ENCODE measurements at regions not wholly inside any gene's neighbourhood (a gene's known extent, or its start where the extent isn't known, plus 50 kb on each side); places are given as distances from the start of the nearest gene placed in this dataset.

- CTCF ChIA-PET = interaction anchor here (0.6 to 17.7 kb wide), 3 partner anchors 18 to 228 kb away, joined by 3 to 343 read pairs (median 7); partner anchors contain the start of gene DMTF1
These were observed 135.9 kb downstream of the ELAPOR2 start for GRCh38 chr7:86923527-86923926.

GRCh38 chr7:86920154-86920553 is 139.3 kb downstream of the ELAPOR2 start:
- no peak overlapping the region for H3K27ac ChIP-seq (ENCODE audit: insufficient read depth, low read depth, low read length)
- H3K4me3 ChIP-seq (replicated peaks in 1 of 3; ENCODE audit: insufficient read depth in 1 of 3, low read depth in 1 of 3, low read length in 3 of 3) = no peak overlapping the region
- FAIRE-seq (no peak), DNase-seq (ENCODE audit: low read depth, low spot score) (no peak)
- no peaks in the 10 kb centered on the region for H3K36me3 ChIP-seq (ENCODE audit: control insufficient read depth in 2 of 2, extremely low read depth in 1 of 2, insufficient read depth in 2 of 2, low read length in 2 of 2)
- no peaks in the 10 kb centered on the region for H3K9me3 ChIP-seq (replicated peaks; ENCODE audit: control insufficient read depth, insufficient read depth, low read length)
- no peak overlapping the region for H3K4me2 ChIP-seq (ENCODE audit: insufficient read depth, low read length)
- CTCF ChIA-PET = no interaction called here
- H4K20me1 ChIP-seq (replicated peaks; ENCODE audit: control insufficient read depth, extremely low read depth, insufficient read depth, low read length) = no peaks in the 10 kb centered on the region
- POLR2A ChIA-PET = no interaction called here
- BruUV-seq (replicated peaks) = no TSS peak
- H3K9me1 ChIP-seq (replicated peaks; ENCODE audit: control insufficient read depth, extremely low read depth, insufficient read depth, low read length) = no peaks in the 10 kb centered on the region
- H3K9ac ChIP-seq (replicated peaks; ENCODE audit: extremely low read depth, insufficient read depth, low read length) = no peak overlapping the region
- H3K79me2 ChIP-seq (ENCODE audit: control insufficient read depth, insufficient read depth, low read length) = no peaks in the 10 kb centered on the region
- dilution Hi-C loops (cut with MboI; ENCODE audit: extremely low pct_ligation_motif_present, low sequenced_read_pairs) (no loop called here), intact Hi-C loops (cut with micrococcal nuclease) (no loop called here)
- H3K27me3 ChIP-seq (ENCODE audit: control insufficient read depth in 2 of 2, insufficient read depth in 2 of 2, low read length in 2 of 2) = no peaks in the 10 kb centered on the region
- no peak overlapping the region for H2AFZ ChIP-seq (ENCODE audit: low read depth, low read length)
- TF ChIP-seq POLR2AphosphoS5 (IDR thresholded peaks at IDR 0.05; ENCODE audit: insufficient read depth, low read depth, low read length) = no peak
- no peak for TF ChIP-seq FOS (IDR thresholded peaks at IDR 0.05; ENCODE audit: borderline replicate concordance, insufficient read depth, low read length)
- TF ChIP-seq JUN (IDR thresholded peaks at IDR 0.05; ENCODE audit: borderline replicate concordance, insufficient read depth, insufficient read length, low read depth) = no peak
- H3K4me1 ChIP-seq (ENCODE audit: control insufficient read depth, extremely low read depth, insufficient read depth, low read length) = no peaks in the 10 kb centered on the region

More at GRCh38 chr7:86923527-86923926, 135.9 kb downstream of the ELAPOR2 start:
- Histone ChIP-seq H4K20me1 (replicated peaks; ENCODE audit: control insufficient read depth, extremely low read depth, insufficient read depth, low read length) (no peaks in the 10 kb centered on the region), H3K9me1 (replicated peaks; ENCODE audit: control insufficient read depth, extremely low read depth, insufficient read depth, low read length) (no peaks in the 10 kb centered on the region), H3K27me3 (ENCODE audit: control insufficient read depth in 2 of 2, insufficient read depth in 2 of 2, low read length in 2 of 2) (no peaks in the 10 kb centered on the region), H3K27ac (ENCODE audit: insufficient read depth, low read depth, low read length) (no peak overlapping the region), H3K4me1 (ENCODE audit: control insufficient read depth, extremely low read depth, insufficient read depth, low read length) (no peaks in the 10 kb centered on the region), H3K9me3 (replicated peaks; ENCODE audit: control insufficient read depth, insufficient read depth, low read length) (no peaks in the 10 kb centered on the region), H3K79me2 (ENCODE audit: control insufficient read depth, insufficient read depth, low read length) (no peaks in the 10 kb centered on the region), H3K4me2 (ENCODE audit: insufficient read depth, low read length) (no peak overlapping the region), H3K36me3 (ENCODE audit: control insufficient read depth in 2 of 2, extremely low read depth in 1 of 2, insufficient read depth in 2 of 2, low read length in 2 of 2) (no peaks in the 10 kb centered on the region), H3K4me3 (replicated peaks in 1 of 3; ENCODE audit: insufficient read depth in 1 of 3, low read depth in 1 of 3, low read length in 3 of 3) (no peak overlapping the region), H3K9ac (replicated peaks; ENCODE audit: extremely low read depth, insufficient read depth, low read length) (no peak overlapping the region), H2AFZ (ENCODE audit: low read depth, low read length) (no peak overlapping the region)
- intact Hi-C loops (cut with micrococcal nuclease) = no loop called here
- BruUV-seq (replicated peaks) = no TSS peak
- dilution Hi-C loops (cut with MboI; ENCODE audit: extremely low pct_ligation_motif_present, low sequenced_read_pairs) = no loop called here
- POLR2A ChIA-PET = no interaction called here
- TF ChIP-seq GATA2 (IDR thresholded peaks at IDR 0.05; ENCODE audit: insufficient read depth, insufficient read length, low read depth, low read length) = no peak
- no peak for TF ChIP-seq FOS (IDR thresholded peaks at IDR 0.05; ENCODE audit: borderline replicate concordance, insufficient read depth, low read length)
- TF ChIP-seq POLR2A (IDR thresholded peaks at IDR 0.05; ENCODE audit: low read depth, low read length) = no peak
- TF ChIP-seq MAX (IDR thresholded peaks at IDR 0.05; ENCODE audit: insufficient read depth, insufficient read length) = no peak
- DNase-seq (ENCODE audit: low read depth, low spot score) (no peak), FAIRE-seq (no peak)

Data from endothelial cell of umbilical vein (primary cell).